Activated T-helper 1 cell treated with anti-CD3 and anti-CD28 coated beads, Interleukin-12 subunit alpha, Interleukin-12 subunit beta, Interleukin-2, Interleukin-4 antibody, amounts not matched to agents 30 ng/mL and 10 ng/mL and 1 ng/mL, durations not matched to agents 14 hours and 24 hours and 36 hours (primary cell): ENCODE measurements at regions not wholly inside any gene's neighbourhood (a gene's known extent, or its start where the extent isn't known, plus 50 kb on each side); places are given as distances from the start of the nearest gene placed in this dataset.

Experiments used
- DNase-seq: peaks from one replicate; pipeline ENCODE4 v3.0.0; 2021; ENCODE audit warnings: low spot score
- H3K27ac Mint-ChIP-seq: one replicate; pipeline ENCODE4 v1.8.0; 2021; ENCODE audit warnings: mild to moderate bottlenecking, mixed read lengths
- H3K27me3 Mint-ChIP-seq: one replicate; pipeline ENCODE4 v1.8.0; 2022; ENCODE audit warnings: mild to moderate bottlenecking, moderate library complexity, mixed read lengths; ENCODE audit not compliant: insufficient read depth
- H3K36me3 Mint-ChIP-seq: one replicate; pipeline ENCODE4 v1.8.0; 2021; ENCODE audit warnings: low read depth, mixed read lengths
- H3K4me1 Mint-ChIP-seq: one replicate; pipeline ENCODE4 v1.8.0; 2021; ENCODE audit warnings: low read depth, mixed read lengths
- H3K4me3 Mint-ChIP-seq: one replicate; pipeline ENCODE4 v1.8.0; 2021; ENCODE audit warnings: mild to moderate bottlenecking, moderate library complexity, mixed read lengths
- H3K9me3 Mint-ChIP-seq: one replicate; pipeline ENCODE4 v1.8.0; 2021; ENCODE audit warnings: mixed read lengths
- intact Hi-C: fragments of 100-400 bp; cut with micrococcal nuclease; formaldehyde crosslinking; loops from one replicate; pipeline ENCODE4 v1.15.1; 2024

GRCh38 chr17:79191270-79191934 is 116.8 kb downstream of the ENGASE start:
- no peaks in the 10 kb centered on the region for H3K4me1 Mint-ChIP-seq
- intact Hi-C loops: no loop called here
- H3K27me3 Mint-ChIP-seq: peaks cover 13% of the 10 kb centered on the region
- H3K4me3 Mint-ChIP-seq: no peak overlapping the region
- H3K9me3 Mint-ChIP-seq: no peaks in the 10 kb centered on the region
- H3K27ac Mint-ChIP-seq: no peak overlapping the region
- no peaks in the 10 kb centered on the region for H3K36me3 Mint-ChIP-seq
- no peak for DNase-seq

- no peak for DNase-seq
- H3K27me3 Mint-ChIP-seq: peaks cover 12% of the 10 kb centered on the region
- no peaks in the 10 kb centered on the region for H3K36me3 Mint-ChIP-seq
- intact Hi-C loops: loop anchor here (10.0 kb wide), 1 partner anchor 205 kb away; no protein-coding TSS in a partner anchor
- no peaks in the 10 kb centered on the region for H3K4me1 Mint-ChIP-seq
- no peak overlapping the region for H3K27ac Mint-ChIP-seq
- H3K4me3 Mint-ChIP-seq: no peak overlapping the region
- H3K9me3 Mint-ChIP-seq: no peaks in the 10 kb centered on the region
Observed at GRCh38 chr17:79189305-79189704, 114.7 kb downstream of the ENGASE start.

- no peaks in the 10 kb centered on the region for H3K4me1 Mint-ChIP-seq
- H3K4me3 Mint-ChIP-seq: no peak overlapping the region
- no peak for DNase-seq
- H3K27ac Mint-ChIP-seq: no peak overlapping the region
- no peaks in the 10 kb centered on the region for H3K36me3 Mint-ChIP-seq
- intact Hi-C loops: loop anchor here (10.0 kb wide), 1 partner anchor 206 kb away; no protein-coding TSS in a partner anchor
- no peaks in the 10 kb centered on the region for H3K9me3 Mint-ChIP-seq
- H3K27me3 Mint-ChIP-seq: peaks cover 16% of the 10 kb centered on the region
Observed at GRCh38 chr17:79188685-79189084, 114.1 kb downstream of the ENGASE start.

GRCh38 chr17:79188048-79188447 is 113.4 kb downstream of the ENGASE start:
- Mint-ChIP-seq H3K27ac (no peak overlapping the region), H3K4me3 (no peak overlapping the region), H3K4me1 (no peaks in the 10 kb centered on the region), H3K9me3 (no peaks in the 10 kb centered on the region), H3K27me3 (peaks cover 18% of the 10 kb centered on the region), H3K36me3 (no peaks in the 10 kb centered on the region)
- intact Hi-C loops: loop anchor here (10.0 kb wide), 1 partner anchor 207 kb away; no protein-coding TSS in a partner anchor
- DNase-seq: no peak

GRCh38 chr17:79187186-79187585 is 112.6 kb downstream of the ENGASE start:
- Mint-ChIP-seq H3K4me3 (no peak overlapping the region), H3K4me1 (no peaks in the 10 kb centered on the region), H3K27me3 (peaks cover 15% of the 10 kb centered on the region), H3K36me3 (no peaks in the 10 kb centered on the region), H3K27ac (no peak overlapping the region), H3K9me3 (no peaks in the 10 kb centered on the region)
- intact Hi-C loops: loop anchor here (10.0 kb wide), 1 partner anchor 208 kb away; no protein-coding TSS in a partner anchor
- no peak for DNase-seq

GRCh38 chr17:79186406-79186805 is 111.8 kb downstream of the ENGASE start:
- H3K27me3 Mint-ChIP-seq: peaks cover 21% of the 10 kb centered on the region
- H3K4me3 Mint-ChIP-seq: no peak overlapping the region
- intact Hi-C loops: loop anchor here (10.0 kb wide), 1 partner anchor 208 kb away; no protein-coding TSS in a partner anchor
- H3K27ac Mint-ChIP-seq: no peak overlapping the region
- H3K36me3 Mint-ChIP-seq: no peaks in the 10 kb centered on the region
- H3K9me3 Mint-ChIP-seq: no peaks in the 10 kb centered on the region
- H3K4me1 Mint-ChIP-seq: no peaks in the 10 kb centered on the region
- no peak for DNase-seq

GRCh38 chr17:79185671-79186070 is 111.0 kb downstream of the ENGASE start:
- no peak for DNase-seq
- no peak overlapping the region for H3K27ac Mint-ChIP-seq
- H3K36me3 Mint-ChIP-seq: no peaks in the 10 kb centered on the region
- H3K4me1 Mint-ChIP-seq: no peaks in the 10 kb centered on the region
- H3K9me3 Mint-ChIP-seq: no peaks in the 10 kb centered on the region
- intact Hi-C loops: loop anchor here (10.0 kb wide), 1 partner anchor 209 kb away; no protein-coding TSS in a partner anchor
- peaks cover 21% of the 10 kb centered on the region for H3K27me3 Mint-ChIP-seq
- no peak overlapping the region for H3K4me3 Mint-ChIP-seq

- no peak overlapping the region for H3K4me3 Mint-ChIP-seq
- no peaks in the 10 kb centered on the region for H3K36me3 Mint-ChIP-seq
- DNase-seq: no peak
- H3K27me3 Mint-ChIP-seq: peaks cover 19% of the 10 kb centered on the region
- no peaks in the 10 kb centered on the region for H3K9me3 Mint-ChIP-seq
- no peaks in the 10 kb centered on the region for H3K4me1 Mint-ChIP-seq
- intact Hi-C loops: loop anchor here (10.0 kb wide), 1 partner anchor 211 kb away; no protein-coding TSS in a partner anchor
- no peak overlapping the region for H3K27ac Mint-ChIP-seq
Observed at GRCh38 chr17:79184219-79184618, 109.6 kb downstream of the ENGASE start.

GRCh38 chr17:79183293-79184158 is 108.9 kb downstream of the ENGASE start:
- Mint-ChIP-seq H3K27ac (no peak overlapping the region), H3K9me3 (no peaks in the 10 kb centered on the region), H3K36me3 (no peaks in the 10 kb centered on the region), H3K4me3 (no peak overlapping the region), H3K4me1 (no peaks in the 10 kb centered on the region), H3K27me3 (peaks cover 17% of the 10 kb centered on the region)
- DNase-seq: no peak
- intact Hi-C loops: loop anchor here (10.0 kb wide), 1 partner anchor 211 kb away; no protein-coding TSS in a partner anchor

- no peaks in the 10 kb centered on the region for H3K4me1 Mint-ChIP-seq
- intact Hi-C loops: loop anchor here (10.0 kb wide), 1 partner anchor 212 kb away; no protein-coding TSS in a partner anchor
Observed at GRCh38 chr17:79183043-79183292, 108.3 kb downstream of the ENGASE start.

GRCh38 chr17:79182176-79183042 is 107.8 kb downstream of the ENGASE start:
- Mint-ChIP-seq H3K9me3 (no peaks in the 10 kb centered on the region), H3K36me3 (no peaks in the 10 kb centered on the region), H3K4me3 (no peak overlapping the region), H3K4me1 (no peaks in the 10 kb centered on the region), H3K27ac (no peak overlapping the region), H3K27me3 (peaks cover 17% of the 10 kb centered on the region)
- DNase-seq: no peak
- intact Hi-C loops: loop anchor here (10.0 kb wide), 1 partner anchor 212 kb away; no protein-coding TSS in a partner anchor

More at GRCh38 chr17:79183043-79183292, 108.3 kb downstream of the ENGASE start:
- Mint-ChIP-seq H3K27ac (no peak overlapping the region), H3K9me3 (no peaks in the 10 kb centered on the region), H3K4me3 (no peak overlapping the region), H3K27me3 (peaks cover 17% of the 10 kb centered on the region), H3K36me3 (no peaks in the 10 kb centered on the region)
- DNase-seq: no peak

GRCh38 chr17:79180358-79181005 is 105.9 kb downstream of the ENGASE start:
- DNase-seq: no peak
- Mint-ChIP-seq H3K27ac (no peak overlapping the region), H3K36me3 (no peaks in the 10 kb centered on the region), H3K27me3 (peaks cover 16% of the 10 kb centered on the region), H3K4me3 (no peak overlapping the region), H3K4me1 (no peaks in the 10 kb centered on the region), H3K9me3 (no peaks in the 10 kb centered on the region)
- intact Hi-C loops: loop anchor here (10.0 kb wide), 1 partner anchor 214 kb away; no protein-coding TSS in a partner anchor
